ENCODE measurements at regions not wholly inside any gene's neighbourhood (a gene's known extent, or its start where the extent isn't known, plus 50 kb on each side); places are given as distances from the start of the nearest gene placed in this dataset.
"Not testable (repeated sequence)": the region's sequence is repeated elsewhere in the genome, so short reads cannot be mapped to it uniquely, and the experiment has no call there.

- peak; percentile 99 for DNase-seq (ENCODE audit: low spot score)
Measured at GRCh38 chr9:118643118-118643517, 726.1 kb downstream of the BRINP1 start.

- DNase-seq (ENCODE audit: low spot score) = peak; percentile 32
Measured at GRCh38 chr9:118644066-118644465, 725.2 kb downstream of the BRINP1 start.

GRCh38 chr9:118647331-118647730 is 721.9 kb downstream of the BRINP1 start:
- no peak for DNase-seq (ENCODE audit: low spot score)

- DNase-seq (ENCODE audit: low spot score) = no peak
Measured at GRCh38 chr9:118650417-118650816, 718.8 kb downstream of the BRINP1 start.

DNA sequence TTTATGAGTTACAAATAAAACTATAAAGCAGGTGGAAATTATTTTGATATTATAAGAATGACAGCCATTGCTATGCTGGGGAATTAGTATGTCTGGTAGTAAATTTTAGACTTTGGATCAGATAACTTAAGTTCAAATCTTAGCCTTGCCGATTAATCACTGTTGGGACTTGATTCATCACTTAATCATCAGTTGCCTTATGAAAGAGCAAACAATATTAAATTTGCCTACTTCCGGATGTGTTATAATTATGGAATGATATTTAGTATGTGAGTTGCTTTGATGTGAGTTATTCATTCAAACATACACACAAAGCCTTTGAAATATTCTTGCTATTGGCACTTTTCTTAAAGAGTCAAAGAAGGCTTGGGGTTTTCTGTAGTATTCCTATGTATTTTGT is 717.7 kb downstream of the BRINP1 start:
- no peak for DNase-seq (ENCODE audit: low spot score)

- no peak for DNase-seq (ENCODE audit: low spot score)
Measured at GRCh38 chr9:118652258-118652657, 717.0 kb downstream of the BRINP1 start.

DNA sequence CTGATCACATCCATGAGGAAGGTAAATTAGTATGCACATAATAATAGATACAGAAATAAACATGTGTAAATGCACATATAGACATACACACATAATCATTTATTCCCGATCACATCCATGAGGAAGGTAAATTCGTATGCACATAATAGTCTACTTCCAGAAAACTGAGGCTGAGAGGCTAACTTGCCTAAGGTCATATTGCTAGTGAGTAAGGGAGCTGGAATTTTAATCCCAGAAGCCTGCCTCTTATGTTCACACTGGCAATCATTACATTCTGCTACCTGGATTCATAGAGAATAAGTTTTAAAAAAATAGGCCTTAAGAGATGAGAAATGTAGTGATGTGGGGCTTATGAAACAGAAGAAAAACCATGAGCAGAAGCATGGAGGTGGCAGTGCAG is 716.3 kb downstream of the BRINP1 start:
- no peak for DNase-seq (ENCODE audit: low spot score)

- no peak for DNase-seq (ENCODE audit: low spot score)
Measured at GRCh38 chr9:118659011-118659410, 710.2 kb downstream of the BRINP1 start.

GRCh38 chr9:118665226-118665919 is 703.9 kb downstream of the BRINP1 start:
- no peak for DNase-seq (ENCODE audit: low spot score)

- no peak for DNase-seq (ENCODE audit: low spot score)
Measured at GRCh38 chr9:118670011-118670953, 699.0 kb downstream of the BRINP1 start.

GRCh38 chr9:118674942-118675341 is 694.3 kb downstream of the BRINP1 start:
- no peak for DNase-seq (ENCODE audit: low spot score)

- DNase-seq (ENCODE audit: low spot score) = not testable (repeated sequence)
Measured at GRCh38 chr9:118677936-118678653, 691.1 kb downstream of the BRINP1 start.

GRCh38 chr9:118686959-118687358 is 682.3 kb downstream of the BRINP1 start:
- no peak for DNase-seq (ENCODE audit: low spot score)

DNA sequence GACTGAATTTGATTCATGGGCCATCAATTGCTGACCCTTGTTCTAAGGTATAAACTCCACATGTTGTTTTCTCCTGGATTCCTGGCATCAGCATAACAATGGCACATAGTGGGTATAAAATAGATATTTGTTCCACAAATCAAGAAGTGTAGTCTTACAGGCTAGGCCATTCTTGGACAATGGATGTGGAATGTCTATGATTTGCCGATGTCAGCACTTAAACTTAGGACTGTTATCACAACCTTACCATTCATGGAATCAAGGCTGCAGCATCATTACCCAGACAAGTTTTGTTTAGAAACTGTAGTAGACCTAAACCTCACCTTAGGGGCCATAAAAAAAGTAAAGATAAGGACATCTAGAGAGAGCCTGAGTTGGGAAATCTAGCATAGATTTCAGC is 680.0 kb downstream of the BRINP1 start:
- DNase-seq (ENCODE audit: low spot score) = no peak

GRCh38 chr9:118692613-118693012 is 676.6 kb downstream of the BRINP1 start:
- no peak for DNase-seq (ENCODE audit: low spot score)

- DNase-seq (ENCODE audit: low spot score) = peak; percentile 10
Measured at GRCh38 chr9:118693645-118694044, 675.6 kb downstream of the BRINP1 start.

DNA sequence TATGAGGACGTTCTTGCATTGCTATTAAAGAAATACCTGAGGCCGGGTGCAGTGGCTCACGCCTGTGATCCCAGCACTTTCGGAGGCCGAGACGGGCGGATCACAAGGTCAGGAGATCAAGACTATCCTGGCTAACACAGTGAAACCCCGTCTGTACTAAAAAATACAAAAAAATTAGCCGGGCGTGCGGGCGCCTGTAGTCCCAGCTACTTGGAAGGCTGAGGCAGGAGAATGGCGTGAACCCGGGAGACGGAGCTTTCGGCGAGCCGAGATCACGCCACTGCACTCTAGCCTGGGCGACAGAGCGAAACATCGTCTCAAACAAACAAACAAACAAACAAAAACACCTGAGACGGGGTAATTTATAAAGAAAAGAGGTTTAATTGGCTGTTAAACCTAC is 674.0 kb downstream of the BRINP1 start:
- DNase-seq (ENCODE audit: low spot score) = not testable (repeated sequence)

DNA sequence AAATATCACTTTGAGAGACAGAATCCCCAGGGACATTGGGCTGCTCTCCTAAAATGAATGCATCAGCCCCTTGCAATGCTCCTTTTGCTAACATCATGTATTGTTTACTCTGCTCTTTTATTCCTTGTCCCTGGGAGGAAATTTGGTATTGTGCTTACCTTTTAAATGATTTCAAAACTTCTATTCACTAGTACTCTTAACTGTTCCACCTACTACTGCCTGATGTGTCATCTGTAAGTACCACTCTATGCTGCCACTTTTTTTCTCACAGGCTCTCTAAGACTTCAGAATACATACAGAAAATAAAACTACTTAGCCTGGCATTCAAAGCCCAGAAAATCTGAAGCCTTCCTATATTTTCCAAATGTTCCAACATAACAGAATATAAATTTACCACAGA is 667.2 kb downstream of the BRINP1 start:
- no peak for DNase-seq (ENCODE audit: low spot score)

GRCh38 chr9:118711843-118712242 is 657.4 kb downstream of the BRINP1 start:
- DNase-seq (ENCODE audit: low spot score) = no peak

DNA sequence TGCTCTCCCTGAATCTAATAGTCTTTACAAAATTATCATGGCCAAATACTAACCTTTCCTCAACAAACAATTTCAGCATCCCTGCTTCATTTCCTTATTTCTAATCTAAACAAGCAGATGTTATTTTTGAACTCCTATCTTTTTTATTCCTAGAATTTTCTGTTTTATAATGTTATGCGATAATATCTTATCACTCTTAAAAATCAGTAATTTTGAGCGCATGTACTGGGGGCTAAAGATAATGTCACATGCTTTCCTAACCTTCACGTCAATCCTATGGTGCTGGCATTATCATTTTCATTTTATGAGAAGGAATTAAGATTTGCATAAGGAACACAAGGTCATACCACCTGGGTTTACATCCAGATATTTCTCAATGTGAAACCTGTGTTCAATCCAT is 648.0 kb downstream of the BRINP1 start:
- DNase-seq (ENCODE audit: low spot score) = no peak

DNA sequence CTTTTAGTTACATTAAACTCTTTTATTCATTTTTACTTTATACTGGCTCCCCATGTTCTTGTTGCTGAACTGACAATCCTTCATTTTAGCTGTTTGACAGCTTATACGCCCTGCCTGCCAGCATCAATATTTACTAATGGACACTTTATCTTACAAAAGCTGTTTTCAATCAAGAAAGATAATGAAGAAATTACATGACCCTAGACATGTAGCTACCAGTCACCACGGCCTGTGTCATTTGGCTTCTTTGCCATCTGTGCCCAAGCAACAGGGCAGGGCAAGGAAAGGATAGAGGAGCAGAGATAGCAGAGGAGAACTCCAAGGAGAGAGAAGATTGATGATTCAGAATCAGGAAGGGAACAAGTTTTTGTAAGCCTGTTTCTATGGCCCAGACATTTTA is 647.3 kb downstream of the BRINP1 start:
- no peak for DNase-seq (ENCODE audit: low spot score)

DNA sequence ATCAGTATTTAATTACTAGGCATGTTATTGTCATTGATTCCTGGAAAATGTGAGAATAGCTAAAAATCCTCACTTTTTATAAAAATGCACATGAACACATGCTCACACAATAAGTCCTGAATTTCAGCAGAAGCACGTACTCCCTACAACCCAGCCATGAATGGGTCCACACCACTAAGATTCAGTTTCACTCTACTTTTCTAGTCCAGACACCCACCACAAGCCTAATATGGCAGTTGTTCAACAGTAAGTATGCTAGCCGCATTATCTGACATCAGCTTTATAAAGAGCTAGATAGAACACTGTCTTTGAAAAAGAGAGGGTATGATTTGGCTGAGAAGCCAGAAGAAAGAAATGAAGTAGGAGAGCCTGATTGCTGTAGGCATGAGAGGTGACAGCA is 639.3 kb downstream of the BRINP1 start:
- DNase-seq (ENCODE audit: low spot score) = no peak

All from A172 (cell line).